NT2/D1 (cell line): ENCODE measurements at regions not wholly inside any gene's neighbourhood (a gene's known extent, or its start where the extent isn't known, plus 50 kb on each side); places are given as distances from the start of the nearest gene placed in this dataset.

Source experiments
- SUZ12 ChIP-seq: IDR thresholded peaks from 2 replicates; pipeline ENCODE4 v1.6.1; 2011; ENCODE audit not compliant: insufficient read length, insufficient read depth; ENCODE audit errors: extremely low read depth
- YY1 ChIP-seq: IDR thresholded peaks from 2 replicates; pipeline ENCODE4 v1.6.1; 2011; ENCODE audit not compliant: insufficient read length, insufficient read depth
- ZNF274 ChIP-seq: IDR thresholded peaks from 2 replicates; pipeline ENCODE4 v1.6.1; 2011; ENCODE audit warnings: mild to moderate bottlenecking, low read depth, low read length

DNA sequence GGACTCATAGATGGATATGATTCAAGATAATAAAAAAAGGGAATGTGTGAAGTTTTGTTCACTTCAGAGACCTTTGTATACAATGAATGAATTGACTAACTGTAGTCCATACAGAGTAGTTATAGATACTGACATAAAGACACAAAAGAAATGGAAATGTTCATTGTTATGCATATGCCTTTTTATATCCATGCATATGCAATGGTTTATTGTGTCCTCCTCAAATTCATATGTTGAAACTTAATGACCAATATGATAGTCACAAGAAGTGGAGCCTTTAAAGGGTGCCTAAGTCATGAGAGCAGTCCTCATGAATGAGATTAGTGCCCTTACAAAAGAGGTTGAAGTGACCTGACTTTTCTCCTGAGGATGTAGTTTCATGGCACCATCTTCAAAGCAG, 467.5 kb upstream of the NDST4 start:
- TF ChIP-seq ZNF274 (no peak), YY1 (no peak), SUZ12 (no peak)
